ENCODE measurements at regions not wholly inside any gene's neighbourhood (a gene's known extent, or its start where the extent isn't known, plus 50 kb on each side); places are given as distances from the start of the nearest gene placed in this dataset.

- no peak for DNase-seq (ENCODE audit: low spot score)
These were observed 406.1 kb downstream of the EPM2A start for GRCh38 chr6:145329257-145329656.

GRCh38 chr6:145331066-145331465 lies 404.3 kb downstream of the EPM2A start:
- no peak for DNase-seq (ENCODE audit: low spot score)

GRCh38 chr6:145332011-145332410 lies 403.3 kb downstream of the EPM2A start:
- no peak for DNase-seq (ENCODE audit: low spot score)

GRCh38 chr6:145336119-145336518 lies 399.2 kb downstream of the EPM2A start:
- DNase-seq (ENCODE audit: low spot score), result no peak

GRCh38 chr6:145339089-145339488 lies 396.2 kb downstream of the EPM2A start:
- DNase-seq (ENCODE audit: low spot score), result no peak

GRCh38 chr6:145340256-145340655 lies 395.1 kb downstream of the EPM2A start:
- DNase-seq (ENCODE audit: low spot score), result no peak

- DNase-seq (ENCODE audit: low spot score), result no peak
These were observed 390.2 kb downstream of the EPM2A start for GRCh38 chr6:145345094-145345493.

GRCh38 chr6:145347216-145347615 lies 388.1 kb downstream of the EPM2A start:
- DNase-seq (ENCODE audit: low spot score), result no peak

- no peak for DNase-seq (ENCODE audit: low spot score)
These were observed 385.3 kb downstream of the EPM2A start for GRCh38 chr6:145349950-145350510.

- DNase-seq (ENCODE audit: low spot score), result no peak
These were observed 384.4 kb downstream of the EPM2A start for GRCh38 chr6:145350928-145351327.

GRCh38 chr6:145352382-145353080 lies 382.8 kb downstream of the EPM2A start:
- DNase-seq (ENCODE audit: low spot score), result no peak

- no peak for DNase-seq (ENCODE audit: low spot score)
These were observed 374.5 kb downstream of the EPM2A start for GRCh38 chr6:145360865-145361264.

GRCh38 chr6:145367149-145367548 lies 368.2 kb downstream of the EPM2A start:
- no peak for DNase-seq (ENCODE audit: low spot score)

GRCh38 chr6:145368075-145368474 lies 367.2 kb downstream of the EPM2A start:
- no peak for DNase-seq (ENCODE audit: low spot score)

- no peak for DNase-seq (ENCODE audit: low spot score)
These were observed 364.8 kb downstream of the EPM2A start for GRCh38 chr6:145370559-145370958.

- DNase-seq (ENCODE audit: low spot score), result no peak
These were observed 362.6 kb downstream of the EPM2A start for GRCh38 chr6:145372671-145373151.

- DNase-seq (ENCODE audit: low spot score), result no peak
These were observed 361.5 kb downstream of the EPM2A start for GRCh38 chr6:145373826-145374225.

GRCh38 chr6:145374570-145374969 lies 360.8 kb downstream of the EPM2A start:
- no peak for DNase-seq (ENCODE audit: low spot score)

- DNase-seq (ENCODE audit: low spot score), result no peak
These were observed 359.8 kb downstream of the EPM2A start for GRCh38 chr6:145375502-145375901.

GRCh38 chr6:145380186-145380585 lies 355.1 kb downstream of the EPM2A start:
- DNase-seq (ENCODE audit: low spot score), result no peak

- no peak for DNase-seq (ENCODE audit: low spot score)
These were observed 353.4 kb downstream of the EPM2A start for GRCh38 chr6:145381941-145382340.

GRCh38 chr6:145383428-145383827 lies 351.9 kb downstream of the EPM2A start:
- no peak for DNase-seq (ENCODE audit: low spot score)

- DNase-seq (ENCODE audit: low spot score), result no peak
These were observed 350.8 kb downstream of the EPM2A start for GRCh38 chr6:145384503-145384902.

- no peak for DNase-seq (ENCODE audit: low spot score)
These were observed 338.8 kb downstream of the EPM2A start for GRCh38 chr6:145396499-145396898.

Data from HuH-7.5 (cell line).